ENCODE measurements at regions not wholly inside any gene's neighbourhood (a gene's known extent, or its start where the extent isn't known, plus 50 kb on each side); places are given as distances from the start of the nearest gene placed in this dataset.

- Mint-ChIP-seq H3K27me3 (ENCODE audit: low read depth) (no peaks in the 10 kb centered on the region), H3K27ac (no peak overlapping the region), H3K36me3 (ENCODE audit: low read depth) (no peaks in the 10 kb centered on the region), H3K9me3 (no peaks in the 10 kb centered on the region), H3K4me1 (ENCODE audit: low read depth) (no peaks in the 10 kb centered on the region), H3K4me3 (ENCODE audit: low read depth) (no peak overlapping the region)
- DNase-seq (ENCODE audit: low spot score) = no peak
- intact Hi-C loops (cut with micrococcal nuclease) = no loop called here
Measured at GRCh38 chr10:112092519-112092918, 91.0 kb downstream of the GPAM start.

- Mint-ChIP-seq H3K27me3 (ENCODE audit: low read depth) (no peaks in the 10 kb centered on the region), H3K9me3 (no peaks in the 10 kb centered on the region), H3K27ac (no peak overlapping the region), H3K36me3 (ENCODE audit: low read depth) (no peaks in the 10 kb centered on the region), H3K4me3 (ENCODE audit: low read depth) (no peak overlapping the region), H3K4me1 (ENCODE audit: low read depth) (no peaks in the 10 kb centered on the region)
- no peak for DNase-seq (ENCODE audit: low spot score)
- intact Hi-C loops (cut with micrococcal nuclease) = no loop called here
Measured at GRCh38 chr10:112094984-112095383, 88.6 kb downstream of the GPAM start.

- DNase-seq (ENCODE audit: low spot score) = no peak
- H3K27ac Mint-ChIP-seq = no peak overlapping the region
- no peaks in the 10 kb centered on the region for H3K4me1 Mint-ChIP-seq (ENCODE audit: low read depth)
- no peak overlapping the region for H3K4me3 Mint-ChIP-seq (ENCODE audit: low read depth)
- H3K27me3 Mint-ChIP-seq (ENCODE audit: low read depth) = no peaks in the 10 kb centered on the region
- intact Hi-C loops (cut with micrococcal nuclease) = no loop called here
- no peaks in the 10 kb centered on the region for H3K9me3 Mint-ChIP-seq
- H3K36me3 Mint-ChIP-seq (ENCODE audit: low read depth) = no peaks in the 10 kb centered on the region
Measured at GRCh38 chr10:112095731-112096130, 87.8 kb downstream of the GPAM start.

- Mint-ChIP-seq H3K27me3 (ENCODE audit: low read depth) (peaks cover 2% of the 10 kb centered on the region), H3K36me3 (ENCODE audit: low read depth) (no peaks in the 10 kb centered on the region), H3K9me3 (no peaks in the 10 kb centered on the region), H3K4me3 (ENCODE audit: low read depth) (no peak overlapping the region), H3K27ac (no peak overlapping the region), H3K4me1 (ENCODE audit: low read depth) (no peaks in the 10 kb centered on the region)
- DNase-seq (ENCODE audit: low spot score) = no peak
- intact Hi-C loops (cut with micrococcal nuclease) = no loop called here
Measured at GRCh38 chr10:112098682-112099081, 84.9 kb downstream of the GPAM start.

Data from activated T-helper 2 cell treated with anti-CD3 and anti-CD28 coated beads, Interferon-gamma antibody, Interleukin-2, Interleukin-4, amounts not matched to agents 10 μg/mL and 5 μg/mL and 100 μg/mL, durations not matched to agents 14 hours and 24 hours and 36 hours (primary cell).